K562 (cell line): ENCODE measurements at regions not wholly inside any gene's neighbourhood (a gene's known extent, or its start where the extent isn't known, plus 50 kb on each side); places are given as distances from the start of the nearest gene placed in this dataset.

Experiments used
- ATAC-seq: fragments of 200-7000 bp; cut with Tn5 transposase; 3 replicates; pipeline ENCODE4 v1.9.1; 2020; ENCODE audit warnings: moderate library complexity
- BruUV-seq: library from RNA; stranded (reverse); fragments of 400-500 nt; replicated peaks from 2 replicates; lab custom pipeline; 2021; lab: Mats Ljungman, UMichigan
- CTCF ChIA-PET: fragments of 300-600 bp; formaldehyde crosslinking; extraction: SDS; loops from one replicate; lab custom pipeline; 2021; ENCODE audit warnings: low intra/inter-chr PET ratio; lab: Yijun Ruan, JAX
- POLR2A ChIA-PET: fragments of 300-600, 350-650 bp; sonication (Branson Sonifier 250); formaldehyde crosslinking; extraction: SDS; loops from one replicate; lab custom pipeline; 2021; ENCODE audit warnings: antibody characterized with exemption, inconsistent platforms; lab: Yijun Ruan, JAX
- DNase-seq, 4 experiments: peaks; one replicate each; pipeline versions ENCODE4 v3.0.0 to v3.0.0-alpha.2; 2011 to 2018; ENCODE audit warnings: low spot score in 3 of 4, mixed read lengths in 3 of 4; ENCODE audit errors: extremely low read depth in 1 of 4
- FAIRE-seq: peaks from 2 replicates; lab custom pipeline; 2011; peaks lifted over from hg19 to GRCh38; lab: Jason Lieb, UNC
- H2AFZ ChIP-seq: 2 replicates; pipeline ENCODE4 v1.6.0; 2011; ENCODE audit warnings: low read depth, low read length, control low read depth, inconsistent platforms
- H3K27ac ChIP-seq: fragments of 200-600 bp; 3 replicates; pipeline ENCODE4 v1.8.0; 2011; ENCODE audit warnings: low read depth, mild to moderate bottlenecking, control low read depth, inconsistent platforms, low read length, moderate library complexity, mixed read lengths; ENCODE audit errors: extremely low read depth
- H3K27me3 ChIP-seq, 2 experiments: fragments of 300-600 bp in 1 of 2; 2 replicates in 1 of 2; 3 replicates in 1 of 2; pipeline versions ENCODE4 v1.6.0 to v1.8.0; 2011; ENCODE audit warnings: inconsistent platforms in 2 of 2, low read length in 2 of 2, mild to moderate bottlenecking in 1 of 2, mixed read lengths in 1 of 2, moderate library complexity in 1 of 2; ENCODE audit not compliant: control insufficient read depth in 2 of 2, insufficient read depth in 2 of 2
- H3K36me3 ChIP-seq: fragments of 300-600 bp; 3 replicates; pipeline ENCODE4 v1.8.0; 2011; ENCODE audit warnings: mild to moderate bottlenecking, low read length, inconsistent platforms; ENCODE audit not compliant: control insufficient read depth, insufficient read depth
- H3K4me1 ChIP-seq, 2 experiments: fragments of 200-600 bp in 1 of 2; replicated peaks in 1 of 2; 2 replicates in 1 of 2; 3 replicates in 1 of 2; pipeline versions ENCODE4 v1.5.1 to v1.8.0; 2011; ENCODE audit warnings: inconsistent platforms in 2 of 2, low read length in 2 of 2, mild to moderate bottlenecking in 1 of 2, mixed read lengths in 1 of 2, moderate library complexity in 1 of 2; ENCODE audit not compliant: control insufficient read depth in 2 of 2, insufficient read depth in 2 of 2
- H3K4me2 ChIP-seq: 2 replicates; pipeline ENCODE4 v1.6.1; 2011; ENCODE audit warnings: low read length, control low read depth, inconsistent platforms, mixed read lengths; ENCODE audit not compliant: insufficient read depth
- H3K4me3 ChIP-seq: fragments of 200-600 bp; sonication (generic), shearing (Covaris generic); 2 replicates; pipeline ENCODE4 v1.5.1; 2016; ENCODE audit warnings: control low read depth, inconsistent platforms
- H3K79me2 ChIP-seq: fragments of 200-600 bp; 3 replicates; pipeline ENCODE4 v1.8.0; 2011; ENCODE audit warnings: low read length, inconsistent platforms; ENCODE audit not compliant: control insufficient read depth, insufficient read depth
- H3K9ac ChIP-seq, 2 experiments: 2 replicates each; pipeline versions ENCODE4 v1.6.0 to v1.6.1; 2011; ENCODE audit warnings: low read depth in 2 of 2, low read length in 2 of 2, control low read depth in 1 of 2, inconsistent platforms in 1 of 2, mild to moderate bottlenecking in 1 of 2, mixed read lengths in 1 of 2; ENCODE audit not compliant: insufficient read depth in 1 of 2
- H3K9me1 ChIP-seq: one replicate; pipeline ENCODE4 v1.6.0; 2011; ENCODE audit warnings: inconsistent platforms, mild to moderate bottlenecking, low read length, moderate library complexity; ENCODE audit not compliant: control insufficient read depth, insufficient read depth
- H3K9me3 ChIP-seq: replicated peaks from 2 replicates; pipeline ENCODE4 v1.5.1; 2011; ENCODE audit warnings: low read depth, low read length, inconsistent platforms; ENCODE audit not compliant: control insufficient read depth, insufficient read depth
- H4K20me1 ChIP-seq: replicated peaks from 2 replicates; pipeline ENCODE4 v1.6.1; 2011; ENCODE audit warnings: low read length, inconsistent platforms, mixed read lengths; ENCODE audit not compliant: control insufficient read depth, insufficient read depth
- FOXA3 ChIP-seq, 2 experiments: fragments of 450-650 bp in 1 of 2; sonication (generic) in 1 of 2; formaldehyde crosslinking; IDR thresholded peaks in 1 of 2; conservative IDR thresholded peaks in 1 of 2; 2 replicates each; pipeline versions ENCODE4 v1.4.0 to v1.8.0; 2020 to 2022; ENCODE audit warnings: mild to moderate bottlenecking in 2 of 2, missing genetic modification reagents in 1 of 2
- TFAP4 ChIP-seq: sonication (generic); formaldehyde crosslinking; IDR thresholded peaks from 2 replicates; pipeline ENCODE4 v1.8.0; 2022; ENCODE audit warnings: missing genetic modification reagents, mild to moderate bottlenecking, moderate library complexity, borderline replicate concordance
- WGBS: fragments of 100-300 bp; shearing (Covaris generic); methylation state at CpG from one replicate; pipeline ENCODE4 v1.1.6; 2016; ENCODE audit warnings: low coverage, mixed read lengths; ENCODE audit not compliant: insufficient coverage; ENCODE audit errors: missing lambda C conversion rate; 5-methylcytosine and 5-hydroxymethylcytosine counted together
- in situ Hi-C: fragments of 300-500 bp; cut with MboI; formaldehyde crosslinking; loops from 4 replicates; pipeline ENCODE4 v1.15.0; 2018; ENCODE audit warnings: inconsistent platforms, mixed read lengths
- intact Hi-C: fragments of 100-400 bp; cut with micrococcal nuclease; formaldehyde crosslinking; loops from 2 replicates; pipeline ENCODE4 v1.14.2; 2022

GRCh38 chr10:78740976-78741915, 327.5 kb upstream of the ZMIZ1 start:
- no peak for DNase-seq
- TF ChIP-seq TFAP4 (CRISPR knock-in tag) = no peak
- TF ChIP-seq FOXA3 (CRISPR knock-in tag; conservative IDR thresholded peaks at IDR 0.05 in 1 of 2, IDR thresholded peaks at IDR 0.05 in 1 of 2) = peak in 1 of 2 experiments; percentile 21; a peak in 1 of 4 replicates
- TF ChIP-seq, all 486 proteins: peak for 1
- FAIRE-seq = peak; percentile 19
- ChIA-PET CTCF (no interaction called here), POLR2A (interaction anchor here (0.7 kb wide), 1 partner anchor 1052 kb away, joined by 3 read pairs; no protein-coding TSS in a partner anchor)
- Histone ChIP-seq H3K9me3 (no peaks in the 10 kb centered on the region), H3K4me3 (no peak overlapping the region), H4K20me1 (peaks cover 7% of the 10 kb centered on the region; the same call in 1 of the 2 replicates), H3K36me3 (no peaks in the 10 kb centered on the region), H3K4me1 (no peaks in the 10 kb centered on the region), H2AFZ (no peak overlapping the region), H3K9me1 (no peaks in the 10 kb centered on the region), H3K27me3 (peaks cover 9 to 37% of the 10 kb centered on the region in 2 experiments; a peak in 4 of 5 replicates), H3K4me2 (no peak overlapping the region), H3K27ac (no peak overlapping the region), H3K79me2 (no peaks in the 10 kb centered on the region), H3K9ac (no peak overlapping the region; a peak in 1 of 4 replicates)
- no TSS peak for BruUV-seq
- intact Hi-C loops (no loop called here), in situ Hi-C loops (no loop called here)
- WGBS = 3% methylated on average over 5 of the region's 5 CpGs
- ATAC-seq = no peak
